ENCODE measurements at regions not wholly inside any gene's neighbourhood (a gene's known extent, or its start where the extent isn't known, plus 50 kb on each side); places are given as distances from the start of the nearest gene placed in this dataset.
"Not testable (repeated sequence)": the region's sequence is repeated elsewhere in the genome, so short reads cannot be mapped to it uniquely, and the experiment has no call there.

GRCh38 chr22:44621401-44622146 lies 80.4 kb upstream of the PRR5 start:
- TF ChIP-seq CTCF (IDR thresholded peaks at IDR 0.05), result no peak
- no peak overlapping the region for H2AFZ ChIP-seq
- no peak overlapping the region for H3K27ac ChIP-seq
- no peaks in the 10 kb centered on the region for H3K4me1 ChIP-seq
- H3K9me3 ChIP-seq (ENCODE audit: control insufficient read depth, low read length), result no peaks in the 10 kb centered on the region
- no peak overlapping the region for H3K4me3 ChIP-seq (ENCODE audit: low read depth, low read length)
- no peaks in the 10 kb centered on the region for H3K27me3 ChIP-seq (ENCODE audit: control insufficient read depth, insufficient read depth, low read length)
- no peak overlapping the region for H3K9ac ChIP-seq
- no peaks in the 10 kb centered on the region for H3K36me3 ChIP-seq (ENCODE audit: control insufficient read depth, insufficient read depth, low read length)
- H3K79me2 ChIP-seq, result no peaks in the 10 kb centered on the region
- H3K4me2 ChIP-seq (ENCODE audit: low read length), result no peak overlapping the region

GRCh38 chr22:44620841-44621257 lies 81.2 kb upstream of the PRR5 start:
- Histone ChIP-seq H3K4me3 (ENCODE audit: low read depth, low read length) (no peak overlapping the region), H3K9me3 (ENCODE audit: control insufficient read depth, low read length) (no peaks in the 10 kb centered on the region), H3K79me2 (no peaks in the 10 kb centered on the region), H2AFZ (no peak overlapping the region), H3K27me3 (ENCODE audit: control insufficient read depth, insufficient read depth, low read length) (no peaks in the 10 kb centered on the region), H3K4me2 (ENCODE audit: low read length) (no peak overlapping the region), H3K9ac (no peak overlapping the region), H3K36me3 (ENCODE audit: control insufficient read depth, insufficient read depth, low read length) (no peaks in the 10 kb centered on the region), H3K4me1 (no peaks in the 10 kb centered on the region), H3K27ac (peak overlapping the region; percentile 29)
- TF ChIP-seq CTCF (IDR thresholded peaks at IDR 0.05), result no peak

GRCh38 chr22:44620129-44620840 lies 81.7 kb upstream of the PRR5 start:
- no peaks in the 10 kb centered on the region for H3K9me3 ChIP-seq (ENCODE audit: control insufficient read depth, low read length)
- no peak overlapping the region for H2AFZ ChIP-seq
- no peaks in the 10 kb centered on the region for H3K36me3 ChIP-seq (ENCODE audit: control insufficient read depth, insufficient read depth, low read length)
- TF ChIP-seq CTCF (IDR thresholded peaks at IDR 0.05), result no peak
- no peaks in the 10 kb centered on the region for H3K79me2 ChIP-seq
- H3K4me1 ChIP-seq, result no peaks in the 10 kb centered on the region
- no peak overlapping the region for H3K4me2 ChIP-seq (ENCODE audit: low read length)
- no peak overlapping the region for H3K9ac ChIP-seq
- no peaks in the 10 kb centered on the region for H3K27me3 ChIP-seq (ENCODE audit: control insufficient read depth, insufficient read depth, low read length)
- H3K27ac ChIP-seq, result peak overlapping the region; percentile 29
- no peak overlapping the region for H3K4me3 ChIP-seq (ENCODE audit: low read depth, low read length)

GRCh38 chr22:44619560-44620128 lies 82.4 kb upstream of the PRR5 start:
- H3K36me3 ChIP-seq (ENCODE audit: control insufficient read depth, insufficient read depth, low read length); H3K4me1 ChIP-seq; H3K9ac ChIP-seq; H2AFZ ChIP-seq; H3K27me3 ChIP-seq (ENCODE audit: control insufficient read depth, insufficient read depth, low read length); H3K79me2 ChIP-seq; H3K4me3 ChIP-seq (ENCODE audit: low read depth, low read length); H3K9me3 ChIP-seq (ENCODE audit: control insufficient read depth, low read length); H3K4me2 ChIP-seq (ENCODE audit: low read length): not testable (repeated sequence)
- H3K27ac ChIP-seq, result peak overlapping the region; percentile 39

GRCh38 chr22:44618910-44619309 lies 83.1 kb upstream of the PRR5 start:
- H3K9ac ChIP-seq; H3K4me3 ChIP-seq (ENCODE audit: low read depth, low read length); H3K27ac ChIP-seq; H3K4me2 ChIP-seq (ENCODE audit: low read length); H3K79me2 ChIP-seq; H3K4me1 ChIP-seq; H3K27me3 ChIP-seq (ENCODE audit: control insufficient read depth, insufficient read depth, low read length); H3K9me3 ChIP-seq (ENCODE audit: control insufficient read depth, low read length); H2AFZ ChIP-seq; H3K36me3 ChIP-seq (ENCODE audit: control insufficient read depth, insufficient read depth, low read length): not testable (repeated sequence)
